ENCODE measurements at regions not wholly inside any gene's neighbourhood (a gene's known extent, or its start where the extent isn't known, plus 50 kb on each side); places are given as distances from the start of the nearest gene placed in this dataset.

GRCh38 chr3:170811515-170811914 is 58.5 kb downstream of the RPL22L1 start:
- TF ChIP-seq TAF1 (IDR thresholded peaks at IDR 0.05; ENCODE audit: borderline replicate concordance, insufficient read depth, low read length) (no peak), POLR2AphosphoS5 (IDR thresholded peaks at IDR 0.05; ENCODE audit: low read depth, low read length) (no peak), REST (IDR thresholded peaks at IDR 0.05; ENCODE audit: insufficient read depth in 1 of 2, low read depth in 2 of 2, low read length in 2 of 2) (no peak), SIN3A (IDR thresholded peaks at IDR 0.05; ENCODE audit: borderline replicate concordance, insufficient read depth, low read length) (no peak), FOXP2 (optimal IDR thresholded peaks at IDR 0.05; ENCODE audit: borderline replicate concordance, extremely low read depth, extremely low read length, insufficient read depth) (no peak)

Measured in PFSK-1 (cell line).